Lung (tissue), 11 donors: ENCODE measurements at regions not wholly inside any gene's neighbourhood (a gene's known extent, or its start where the extent isn't known, plus 50 kb on each side); places are given as distances from the start of the nearest gene placed in this dataset.

Source experiments
- ATAC-seq: fragments of 200-7000 bp; cut with Tn5 transposase; one replicate; pipeline ENCODE4 v1.9.1; 2020; ENCODE audit warnings: moderate number of reproducible peaks; ENCODE audit not compliant: insufficient read depth, low FRiP score
- DNase-seq, 3 donors: peaks; one replicate each; pipeline ENCODE4 v3.0.0-alpha.2; 2013 to 2017
- H3K27ac ChIP-seq, 2 donors: one replicate each; pipeline ENCODE4 v1.5.1; 2013; ENCODE audit warnings: mild to moderate bottlenecking in 2 of 2, moderate library complexity in 2 of 2, control low read depth in 1 of 2, inconsistent platforms in 1 of 2, low read depth in 1 of 2, low read length in 1 of 2
- H3K27me3 ChIP-seq, 3 donors: one replicate each; pipeline ENCODE4 v1.5.1; 2013; ENCODE audit warnings: low read length in 2 of 3; ENCODE audit not compliant: control insufficient read depth in 3 of 3, insufficient read depth in 3 of 3
- H3K36me3 ChIP-seq, 4 donors: one replicate each; pipeline ENCODE4 v1.5.1; 2013; ENCODE audit warnings: low read length in 4 of 4, mild to moderate bottlenecking in 1 of 4, moderate library complexity in 1 of 4; ENCODE audit not compliant: control insufficient read depth in 4 of 4, insufficient read depth in 4 of 4
- H3K4me1 ChIP-seq, 5 donors: one replicate each; pipeline ENCODE4 v1.5.1; 2013; ENCODE audit warnings: low read length in 5 of 5, mild to moderate bottlenecking in 2 of 5, moderate library complexity in 1 of 5; ENCODE audit not compliant: control insufficient read depth in 5 of 5, insufficient read depth in 5 of 5
- H3K4me3 ChIP-seq: one replicate; pipeline ENCODE4 v1.5.1; 2013; ENCODE audit warnings: mild to moderate bottlenecking, control low read depth, moderate library complexity
- H3K9ac ChIP-seq, 2 donors: one replicate each; pipeline ENCODE4 v1.5.1; 2013; ENCODE audit warnings: low read length in 2 of 2, control low read depth in 1 of 2; ENCODE audit not compliant: insufficient read depth in 1 of 2
- H3K9me3 ChIP-seq, 4 donors: one replicate each; pipeline ENCODE4 v1.5.1; 2013; ENCODE audit warnings: low read length in 3 of 4, mild to moderate bottlenecking in 1 of 4, moderate library complexity in 1 of 4; ENCODE audit not compliant: control insufficient read depth in 4 of 4, insufficient read depth in 3 of 4
- CTCF ChIP-seq: IDR thresholded peaks from 2 replicates; pipeline ENCODE4 v1.5.1; 2012; ENCODE audit warnings: mild to moderate bottlenecking; ENCODE audit errors: control extremely low read depth, extremely low read depth
- WGBS, 2 donors: extraction: QIAGEN DNeasy Blood & Tissue Kit; methylation state at CpG; one replicate each; pipeline ENCODE4 v1.1.7; 2013; 5-methylcytosine and 5-hydroxymethylcytosine counted together
- donor health status: control.
- donor health status: control.
- donor health status: Bipolar disorder and iron deficiency.
- donor health status: healthy.
- donor health status: DM: yes; HTN: yes; CAD: no.

DNA sequence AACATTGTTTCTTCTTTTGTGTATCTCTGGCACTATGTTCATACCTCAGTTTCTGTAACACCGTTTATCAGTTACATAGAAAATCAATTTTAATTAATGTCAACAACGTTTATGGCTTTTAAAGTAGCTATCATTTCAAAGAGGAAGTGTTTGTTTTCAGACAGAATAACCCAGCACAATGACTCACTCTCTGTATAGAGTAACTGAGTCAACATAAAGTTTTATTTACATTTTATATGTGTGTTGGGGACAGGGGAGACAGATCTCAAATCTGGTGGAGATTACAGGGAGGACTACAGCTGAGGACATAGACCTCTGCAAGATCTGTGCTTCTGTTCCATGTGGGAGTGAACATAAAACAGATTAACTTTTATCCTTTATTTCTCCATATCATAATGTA, 2590.1 kb downstream of the PCDH9 start:
- Histone ChIP-seq H3K9ac (no peak overlapping the region), H3K27ac (no peak overlapping the region), H3K27me3 (no peaks in the 10 kb centered on the region), H3K4me3 (no peak overlapping the region), H3K4me1 (no peaks in the 10 kb centered on the region), H3K9me3 (no peaks in the 10 kb centered on the region), H3K36me3 (no peaks in the 10 kb centered on the region)
- 33 to 54% methylated on average over 2 of the region's 2 CpGs for WGBS, 2 donors
- ATAC-seq: no peak
- no peak for TF ChIP-seq CTCF
- DNase-seq: no peak

- H3K9me3 ChIP-seq: no peaks in the 10 kb centered on the region
- no peak overlapping the region for H3K4me3 ChIP-seq
- H3K9ac ChIP-seq: no peak overlapping the region
- DNase-seq: no peak
- no peaks in the 10 kb centered on the region for H3K4me1 ChIP-seq
- WGBS, 2 donors: 86 to 87% methylated on average over 3 of the region's 3 CpGs
- TF ChIP-seq CTCF: no peak
- no peak overlapping the region for H3K27ac ChIP-seq
- no peaks in the 10 kb centered on the region for H3K36me3 ChIP-seq
- no peaks in the 10 kb centered on the region for H3K27me3 ChIP-seq
- no peak for ATAC-seq
These were observed 2590.9 kb downstream of the PCDH9 start for GRCh38 chr13:64639206-64639605.

DNA sequence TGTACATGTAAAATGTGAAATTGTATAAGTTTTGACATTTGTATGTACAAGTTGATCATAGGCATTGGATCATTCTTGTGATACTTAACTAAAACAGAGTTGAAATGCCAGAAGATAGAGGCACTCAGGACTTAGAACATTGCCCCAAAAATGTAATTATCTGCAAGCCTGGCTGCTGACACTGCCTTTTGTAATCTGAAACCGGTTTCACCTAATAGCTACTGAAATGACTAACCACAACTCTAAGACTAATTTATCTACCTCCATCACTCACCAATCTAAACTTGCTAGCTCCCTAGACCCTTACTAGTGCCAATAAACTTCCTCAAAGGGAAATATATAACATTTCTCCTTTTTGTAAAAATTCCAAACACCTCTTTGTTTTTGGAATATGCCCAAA, 2596.2 kb downstream of the PCDH9 start:
- no peak for ATAC-seq
- Histone ChIP-seq H3K27ac (no peak overlapping the region), H3K9me3 (no peaks in the 10 kb centered on the region), H3K27me3 (no peaks in the 10 kb centered on the region), H3K4me1 (no peaks in the 10 kb centered on the region), H3K9ac (no peak overlapping the region), H3K36me3 (no peaks in the 10 kb centered on the region), H3K4me3 (no peak overlapping the region)
- no peak for DNase-seq
- no peak for TF ChIP-seq CTCF
- WGBS, 2 donors: 66 to 72% methylated on average over 1 of the region's 1 CpG

- Histone ChIP-seq H3K9me3 (no peaks in the 10 kb centered on the region), H3K9ac (no peak overlapping the region), H3K27me3 (no peaks in the 10 kb centered on the region), H3K36me3 (no peaks in the 10 kb centered on the region), H3K4me1 (no peaks in the 10 kb centered on the region), H3K27ac (no peak overlapping the region), H3K4me3 (no peak overlapping the region)
- 46 to 55% methylated on average over 1 of the region's 1 CpG for WGBS, 2 donors
- DNase-seq (no peak), ATAC-seq (no peak)
- no peak for TF ChIP-seq CTCF
These were observed 2602.5 kb downstream of the PCDH9 start for GRCh38 chr13:64627654-64628053.
